Uterus (tissue), 3 donors: ENCODE measurements at regions not wholly inside any gene's neighbourhood (a gene's known extent, or its start where the extent isn't known, plus 50 kb on each side); places are given as distances from the start of the nearest gene placed in this dataset.

Experiments
- DNase-seq, 2 donors: peaks; one replicate each; pipeline ENCODE4 v3.0.0-alpha.2; 2019 to 2020
- H3K27ac ChIP-seq, 2 donors: fragments of 200-600 bp; sonication (generic); 1 replicate in 1 of 2; 2 replicates in 1 of 2; pipeline ENCODE4 v1.5.1; 2016 to 2018
- H3K27me3 ChIP-seq, 2 donors: fragments of 200-600 bp; sonication (generic); one replicate each; pipeline ENCODE4 v1.5.1; 2018 to 2019; ENCODE audit warnings: control low read depth in 1 of 2
- H3K36me3 ChIP-seq, 2 donors: fragments of 200-600 bp; sonication (generic); one replicate each; pipeline ENCODE4 v1.5.1; 2019; ENCODE audit warnings: control low read depth in 1 of 2
- H3K4me1 ChIP-seq, 2 donors: fragments of 200-600 bp; sonication (generic); one replicate each; pipeline ENCODE4 v1.5.1; 2018 to 2019; ENCODE audit warnings: control low read depth in 1 of 2
- H3K4me3 ChIP-seq, 2 donors: fragments of 200-600 bp; sonication (generic); 1 replicate in 1 of 2; 2 replicates in 1 of 2; pipeline ENCODE4 v1.5.1; 2018 to 2019; ENCODE audit warnings: mild to moderate bottlenecking in 1 of 2
- H3K9me3 ChIP-seq, 2 donors: fragments of 200-600 bp; sonication (generic); one replicate each; pipeline ENCODE4 v1.5.1; 2019; ENCODE audit warnings: control low read depth in 1 of 2
- POLR2A ChIP-seq, 2 donors: fragments of 450-650 bp; IDR thresholded peaks; one replicate each; pipeline ENCODE4 v1.6.1; 2016; ENCODE audit warnings: antibody characterized with exemption in 2 of 2, mild to moderate bottlenecking in 1 of 2, moderate library complexity in 1 of 2
- intact Hi-C: fragments of 100-400 bp; cut with DNase I; formaldehyde crosslinking; loops from one replicate; pipeline ENCODE4 v1.15.1; 2023; ENCODE audit warnings: low total_unique reads
- TF ChIP-seq, protein P1 (sequence below), 4 experiments: fragments of 200-600 bp in 2 of 4; fragments of 450-650 bp in 2 of 4; sonication (generic) in 2 of 4; IDR thresholded peaks; one replicate each; pipeline ENCODE4 v1.5.1; 2016 to 2019; ENCODE audit warnings: antibody characterized with exemption in 4 of 4, mild to moderate bottlenecking in 2 of 4, moderate library complexity in 1 of 4
- donor health status: DM: yes; HTN: yes; CAD: no.

DNA sequence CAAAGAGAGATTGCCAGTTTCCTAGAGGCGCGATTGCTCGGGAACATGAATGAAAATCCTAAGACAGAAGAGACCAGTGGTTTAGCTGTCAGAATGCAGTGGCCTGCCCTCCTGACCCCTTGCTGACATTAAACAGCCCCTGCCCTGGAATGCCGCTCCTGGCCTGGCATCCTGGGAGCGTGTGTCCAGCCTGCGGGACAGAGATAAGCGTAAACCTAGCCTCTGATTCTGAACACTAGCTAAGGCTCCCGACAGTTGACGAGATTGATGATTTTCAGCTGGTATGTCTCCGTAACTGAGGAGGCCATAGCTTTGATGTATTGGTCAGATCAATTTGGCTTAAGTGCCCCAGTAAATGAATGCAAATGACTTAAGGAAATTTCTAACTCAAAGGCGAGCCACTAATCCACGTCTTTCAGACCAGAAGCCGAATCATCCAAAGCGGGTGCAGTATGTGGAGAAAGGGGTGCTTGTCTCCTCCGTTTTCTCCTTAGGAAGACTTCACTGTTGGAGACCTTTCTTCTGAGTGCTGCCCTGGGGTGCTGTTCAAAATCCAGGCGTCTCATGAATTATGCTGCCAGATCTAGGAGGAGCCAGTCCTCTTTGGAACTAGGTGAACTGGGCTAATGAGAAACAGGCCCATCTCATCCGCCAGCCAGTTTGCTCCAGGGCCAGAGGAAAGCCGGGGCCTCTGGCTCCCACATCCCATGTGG is 142.5 kb upstream of the L3MBTL4 start:
- Histone ChIP-seq H3K4me1 (no peaks in the 10 kb centered on the region), H3K4me3 (no peak overlapping the region), H3K9me3 (no peaks in the 10 kb centered on the region), H3K36me3 (no peaks in the 10 kb centered on the region), H3K27ac (no peak overlapping the region), H3K27me3 (no peaks in the 10 kb centered on the region)
- peak in 1 of 2 donors; percentile 41 for DNase-seq
- intact Hi-C loops, result no loop called here
- TF ChIP-seq, protein P1, sequence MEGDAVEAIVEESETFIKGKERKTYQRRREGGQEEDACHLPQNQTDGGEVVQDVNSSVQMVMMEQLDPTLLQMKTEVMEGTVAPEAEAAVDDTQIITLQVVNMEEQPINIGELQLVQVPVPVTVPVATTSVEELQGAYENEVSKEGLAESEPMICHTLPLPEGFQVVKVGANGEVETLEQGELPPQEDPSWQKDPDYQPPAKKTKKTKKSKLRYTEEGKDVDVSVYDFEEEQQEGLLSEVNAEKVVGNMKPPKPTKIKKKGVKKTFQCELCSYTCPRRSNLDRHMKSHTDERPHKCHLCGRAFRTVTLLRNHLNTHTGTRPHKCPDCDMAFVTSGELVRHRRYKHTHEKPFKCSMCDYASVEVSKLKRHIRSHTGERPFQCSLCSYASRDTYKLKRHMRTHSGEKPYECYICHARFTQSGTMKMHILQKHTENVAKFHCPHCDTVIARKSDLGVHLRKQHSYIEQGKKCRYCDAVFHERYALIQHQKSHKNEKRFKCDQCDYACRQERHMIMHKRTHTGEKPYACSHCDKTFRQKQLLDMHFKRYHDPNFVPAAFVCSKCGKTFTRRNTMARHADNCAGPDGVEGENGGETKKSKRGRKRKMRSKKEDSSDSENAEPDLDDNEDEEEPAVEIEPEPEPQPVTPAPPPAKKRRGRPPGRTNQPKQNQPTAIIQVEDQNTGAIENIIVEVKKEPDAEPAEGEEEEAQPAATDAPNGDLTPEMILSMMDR (IDR thresholded peaks at IDR 0.05), result no peak
- no peak for TF ChIP-seq POLR2A (IDR thresholded peaks at IDR 0.05)

DNA sequence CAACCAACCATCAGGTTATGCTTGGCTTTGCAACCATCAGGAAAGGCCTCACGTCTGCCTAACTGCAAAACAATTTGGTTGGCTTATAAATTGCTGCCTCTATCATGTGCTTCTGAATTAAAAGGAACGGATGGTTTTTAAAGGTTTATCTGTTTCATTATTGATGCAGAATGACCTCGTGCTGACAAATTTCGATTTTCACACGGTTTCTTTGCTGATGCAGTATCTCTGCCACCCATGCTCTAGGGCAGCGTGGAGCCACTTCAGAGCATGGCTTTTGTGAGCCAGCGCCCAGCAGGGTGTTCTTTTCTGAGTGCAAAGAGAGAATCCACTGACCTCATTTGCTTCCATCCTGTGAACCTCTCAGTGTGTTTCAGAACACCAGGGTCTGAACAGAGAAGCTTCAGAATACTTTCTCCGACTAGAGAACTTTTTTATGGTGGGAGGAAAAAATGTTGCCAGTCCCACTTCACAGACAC is 143.1 kb upstream of the L3MBTL4 start:
- no peak for DNase-seq
- H3K27me3 ChIP-seq, result no peaks in the 10 kb centered on the region
- no peaks in the 10 kb centered on the region for H3K36me3 ChIP-seq
- intact Hi-C loops, result no loop called here
- no peaks in the 10 kb centered on the region for H3K4me1 ChIP-seq
- no peak overlapping the region for H3K4me3 ChIP-seq
- no peak for TF ChIP-seq POLR2A (IDR thresholded peaks at IDR 0.05)
- TF ChIP-seq, protein P1 (IDR thresholded peaks at IDR 0.05), result no peak
- no peak overlapping the region for H3K27ac ChIP-seq
- no peaks in the 10 kb centered on the region for H3K9me3 ChIP-seq

GRCh38 chr18:6558446-6559156 is 143.9 kb upstream of the L3MBTL4 start:
- no peaks in the 10 kb centered on the region for H3K27me3 ChIP-seq
- DNase-seq, result no peak
- no peaks in the 10 kb centered on the region for H3K9me3 ChIP-seq
- H3K4me1 ChIP-seq, result no peaks in the 10 kb centered on the region
- intact Hi-C loops, result no loop called here
- no peaks in the 10 kb centered on the region for H3K36me3 ChIP-seq
- H3K27ac ChIP-seq, result no peak overlapping the region
- H3K4me3 ChIP-seq, result no peak overlapping the region
- no peak for TF ChIP-seq POLR2A (IDR thresholded peaks at IDR 0.05)
- TF ChIP-seq, protein P1 (IDR thresholded peaks at IDR 0.05), result no peak

DNA sequence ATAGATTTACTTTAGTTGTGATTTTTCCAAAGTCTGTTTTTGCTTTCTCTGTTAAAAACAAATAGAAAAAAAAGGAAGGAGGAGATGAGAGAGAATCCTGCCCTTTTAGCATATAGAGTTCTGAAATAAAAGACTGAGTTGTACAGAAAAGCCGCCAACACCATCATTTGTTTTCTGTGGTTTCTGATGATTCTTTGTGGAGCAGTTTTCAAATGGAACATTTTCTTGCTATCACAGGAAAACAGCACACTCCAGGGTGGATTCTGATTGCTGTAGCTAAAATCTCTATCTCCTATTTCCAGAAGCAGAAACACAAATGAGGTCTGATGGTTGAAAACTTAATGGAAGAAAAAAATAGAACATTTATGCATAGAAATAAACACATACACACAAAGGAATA is 144.6 kb upstream of the L3MBTL4 start:
- intact Hi-C loops, result no loop called here
- no peaks in the 10 kb centered on the region for H3K27me3 ChIP-seq
- no peak overlapping the region for H3K27ac ChIP-seq
- no peak for DNase-seq
- H3K4me3 ChIP-seq, result no peak overlapping the region
- no peaks in the 10 kb centered on the region for H3K9me3 ChIP-seq
- no peaks in the 10 kb centered on the region for H3K4me1 ChIP-seq
- no peaks in the 10 kb centered on the region for H3K36me3 ChIP-seq
- TF ChIP-seq, protein P1 (IDR thresholded peaks at IDR 0.05), result no peak
- TF ChIP-seq POLR2A (IDR thresholded peaks at IDR 0.05), result no peak

DNA sequence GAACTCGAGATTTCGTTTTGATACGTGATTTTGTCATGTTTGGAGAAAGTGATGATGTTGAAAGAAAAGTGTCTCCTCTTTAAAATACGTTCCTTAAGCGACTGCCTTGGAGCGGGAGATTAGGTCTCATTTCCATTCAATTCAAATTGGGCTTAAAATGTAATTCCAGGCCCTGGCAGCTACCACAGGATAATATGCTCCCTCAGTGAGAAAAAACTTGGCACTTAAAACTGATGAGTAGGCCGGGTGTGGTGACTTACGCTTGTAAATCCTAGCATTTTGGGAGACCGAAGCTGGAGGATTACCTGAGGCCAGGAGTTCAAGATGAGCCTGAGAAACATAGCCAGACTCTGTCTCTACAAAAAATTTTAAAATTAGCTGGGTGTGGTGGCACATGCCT is 146.3 kb upstream of the L3MBTL4 start:
- no peak overlapping the region for H3K4me3 ChIP-seq
- no peaks in the 10 kb centered on the region for H3K27me3 ChIP-seq
- intact Hi-C loops, result no loop called here
- H3K27ac ChIP-seq, result no peak overlapping the region
- no peak for DNase-seq
- H3K9me3 ChIP-seq, result no peaks in the 10 kb centered on the region
- TF ChIP-seq POLR2A (IDR thresholded peaks at IDR 0.05), result no peak
- TF ChIP-seq, protein P1 (IDR thresholded peaks at IDR 0.05), result no peak
- H3K4me1 ChIP-seq, result no peaks in the 10 kb centered on the region
- H3K36me3 ChIP-seq, result no peaks in the 10 kb centered on the region
